HepG2 (cell line): ENCODE measurements at regions not wholly inside any gene's neighbourhood (a gene's known extent, or its start where the extent isn't known, plus 50 kb on each side); places are given as distances from the start of the nearest gene placed in this dataset.

Source experiments
- CSRNP2 ChIP-seq: sonication (generic); formaldehyde crosslinking; conservative IDR thresholded peaks from 2 replicates; pipeline ENCODE4 v1.8.0; 2022; ENCODE audit warnings: low read depth, missing genetic modification reagents
- EP300 ChIP-seq, 3 experiments: sonication (generic) in 1 of 3; formaldehyde crosslinking in 1 of 3; IDR thresholded peaks; 2 replicates each; pipeline versions ENCODE4 v1.5.1 to v1.6.1; 2011 to 2020; ENCODE audit warnings: low read depth in 2 of 3, low read length in 2 of 3, borderline replicate concordance in 1 of 3, improper control_type of control experiment in 1 of 3, mild to moderate bottlenecking in 1 of 3, missing genetic modification reagents in 1 of 3, moderate library complexity in 1 of 3
- EZH2 ChIP-seq: conservative IDR thresholded peaks from 2 replicates; pipeline ENCODE4 v1.6.1; 2012; ENCODE audit warnings: mild to moderate bottlenecking, low read depth, low read length, moderate library complexity
- GATAD2A ChIP-seq: IDR thresholded peaks from 2 replicates; pipeline ENCODE4 v1.6.1; 2016
- HMGXB4 ChIP-seq, 2 experiments: sonication (generic) in 1 of 2; formaldehyde crosslinking in 1 of 2; IDR thresholded peaks; 2 replicates each; pipeline versions ENCODE4 v1.4.0 to v1.6.1; 2018 to 2020; ENCODE audit warnings: missing genetic modification reagents in 2 of 2, borderline replicate concordance in 1 of 2, low read depth in 1 of 2, mild to moderate bottlenecking in 1 of 2, missing biosample characterization in 1 of 2
- IRF2 ChIP-seq: IDR thresholded peaks from 2 replicates; pipeline ENCODE4 v1.6.1; 2018; ENCODE audit warnings: missing genetic modification reagents, missing compliant biosample characterization
- MXI1 ChIP-seq: IDR thresholded peaks from 3 replicates; pipeline ENCODE4 v1.6.1; 2012; ENCODE audit warnings: low read depth, low read length, inconsistent platforms, borderline replicate concordance
- POGZ ChIP-seq: sonication (generic); formaldehyde crosslinking; IDR thresholded peaks from 2 replicates; pipeline ENCODE4 v1.4.0; 2020; ENCODE audit warnings: mild to moderate bottlenecking, missing genetic modification reagents
- PRDM15 ChIP-seq: sonication (generic); formaldehyde crosslinking; IDR thresholded peaks from 2 replicates; pipeline ENCODE4 v1.4.0; 2020; ENCODE audit warnings: missing genetic modification reagents
- TCF7L2 ChIP-seq: IDR thresholded peaks from 2 replicates; pipeline ENCODE4 v1.6.1; 2011; ENCODE audit warnings: mild to moderate bottlenecking, low read depth, low read length, moderate library complexity
- ZNF263 ChIP-seq: sonication (generic); formaldehyde crosslinking; IDR thresholded peaks from 2 replicates; pipeline ENCODE4 v1.4.0; 2020; ENCODE audit warnings: missing genetic modification reagents
- ZSCAN9 ChIP-seq: IDR thresholded peaks from 2 replicates; pipeline ENCODE4 v1.6.1; 2016; ENCODE audit warnings: borderline replicate concordance

- TF ChIP-seq IRF2 (no peak), PRDM15 (CRISPR knock-in tag) (no peak), GATAD2A (CRISPR knock-in tag) (no peak), TCF7L2 (no peak), ZNF263 (CRISPR knock-in tag) (no peak), HMGXB4 (CRISPR knock-in tag; IDR thresholded peaks at IDR 0.05; ENCODE audit: borderline replicate concordance in 1 of 2, low read depth in 1 of 2) (no peak), MXI1 (no peak), ZSCAN9 (CRISPR knock-in tag) (no peak), POGZ (CRISPR knock-in tag) (no peak), EZH2 (no peak), CSRNP2 (CRISPR knock-in tag) (no peak), EP300 (IDR thresholded peaks at IDR 0.05; ENCODE audit: low read depth in 2 of 2, low read length in 2 of 2) (no peak), EP300 (CRISPR knock-in tag; IDR thresholded peaks at IDR 0.05; ENCODE audit: borderline replicate concordance) (no peak)
Observed at GRCh38 chr16:86366481-86366880, 143.8 kb upstream of the FOXF1 start.
